ENCODE measurements at regions not wholly inside any gene's neighbourhood (a gene's known extent, or its start where the extent isn't known, plus 50 kb on each side); places are given as distances from the start of the nearest gene placed in this dataset.
A peak's percentile ranks its signal among the peaks of the same experiment; 100 is the strongest.

- Histone ChIP-seq H3K27me3 (ENCODE audit: control insufficient read depth, insufficient read depth, low read length) (peaks cover 2% of the 10 kb centered on the region), H3K4me3 (ENCODE audit: low read depth, low read length) (no peak overlapping the region), H3K36me3 (ENCODE audit: control insufficient read depth, insufficient read depth, low read length) (no peaks in the 10 kb centered on the region)
- FAIRE-seq (no peak), DNase-seq (ENCODE audit: low read depth) (no peak)
- no peak for TF ChIP-seq CTCF (IDR thresholded peaks at IDR 0.05; ENCODE audit: insufficient read depth, low read length, severe bottlenecking)
Measured at GRCh38 chr3:124177071-124177470, 185.1 kb upstream of the ROPN1 start.

GRCh38 chr3:124178531-124178930 is 186.6 kb upstream of the ROPN1 start:
- no peak overlapping the region for H3K4me3 ChIP-seq (ENCODE audit: low read depth, low read length)
- no peaks in the 10 kb centered on the region for H3K36me3 ChIP-seq (ENCODE audit: control insufficient read depth, insufficient read depth, low read length)
- H3K27me3 ChIP-seq (ENCODE audit: control insufficient read depth, insufficient read depth, low read length) = peaks cover 2% of the 10 kb centered on the region
- no peak for FAIRE-seq
- no peak for TF ChIP-seq CTCF (IDR thresholded peaks at IDR 0.05; ENCODE audit: insufficient read depth, low read length, severe bottlenecking)
- DNase-seq (ENCODE audit: low read depth) = peak; percentile 49

GRCh38 chr3:124200407-124200806 is 208.5 kb upstream of the ROPN1 start:
- Histone ChIP-seq H3K4me3 (ENCODE audit: low read depth, low read length) (no peak overlapping the region), H3K27me3 (ENCODE audit: control insufficient read depth, insufficient read depth, low read length) (no peaks in the 10 kb centered on the region), H3K36me3 (ENCODE audit: control insufficient read depth, insufficient read depth, low read length) (no peaks in the 10 kb centered on the region)
- DNase-seq (ENCODE audit: low read depth) (peak; percentile 6), FAIRE-seq (no peak)
- TF ChIP-seq CTCF (IDR thresholded peaks at IDR 0.05; ENCODE audit: insufficient read depth, low read length, severe bottlenecking) = no peak

DNA sequence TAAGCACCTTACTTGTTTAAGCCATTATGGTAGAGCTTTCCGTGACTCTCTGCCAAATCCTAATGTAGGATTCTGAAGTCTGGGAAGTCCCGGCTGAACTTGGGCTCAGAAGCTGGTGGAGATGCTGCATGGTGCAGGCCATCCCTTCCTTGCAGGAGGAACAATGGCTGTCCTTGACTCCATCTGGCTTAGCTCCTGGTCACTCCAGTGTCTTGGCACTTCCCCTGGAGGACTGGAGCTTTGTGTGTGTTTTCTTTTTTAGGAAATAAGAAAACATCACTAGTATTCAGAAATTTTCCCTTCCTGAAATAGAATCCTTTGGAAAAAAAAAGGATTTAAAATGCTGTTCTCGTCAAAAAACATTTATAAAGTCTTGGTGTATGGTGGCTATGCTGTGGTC is 209.3 kb upstream of the ROPN1 start:
- DNase-seq (ENCODE audit: low read depth) (no peak), FAIRE-seq (no peak)
- H3K4me3 ChIP-seq (ENCODE audit: low read depth, low read length) = no peak overlapping the region
- no peaks in the 10 kb centered on the region for H3K27me3 ChIP-seq (ENCODE audit: control insufficient read depth, insufficient read depth, low read length)
- no peaks in the 10 kb centered on the region for H3K36me3 ChIP-seq (ENCODE audit: control insufficient read depth, insufficient read depth, low read length)
- TF ChIP-seq CTCF (IDR thresholded peaks at IDR 0.05; ENCODE audit: insufficient read depth, low read length, severe bottlenecking) = no peak

- no peak overlapping the region for H3K4me3 ChIP-seq (ENCODE audit: low read depth, low read length)
- FAIRE-seq (no peak), DNase-seq (ENCODE audit: low read depth) (no peak)
- no peaks in the 10 kb centered on the region for H3K27me3 ChIP-seq (ENCODE audit: control insufficient read depth, insufficient read depth, low read length)
- TF ChIP-seq CTCF (IDR thresholded peaks at IDR 0.05; ENCODE audit: insufficient read depth, low read length, severe bottlenecking) = no peak
- no peaks in the 10 kb centered on the region for H3K36me3 ChIP-seq (ENCODE audit: control insufficient read depth, insufficient read depth, low read length)
Measured at GRCh38 chr3:124201786-124202185, 209.9 kb upstream of the ROPN1 start.

DNA sequence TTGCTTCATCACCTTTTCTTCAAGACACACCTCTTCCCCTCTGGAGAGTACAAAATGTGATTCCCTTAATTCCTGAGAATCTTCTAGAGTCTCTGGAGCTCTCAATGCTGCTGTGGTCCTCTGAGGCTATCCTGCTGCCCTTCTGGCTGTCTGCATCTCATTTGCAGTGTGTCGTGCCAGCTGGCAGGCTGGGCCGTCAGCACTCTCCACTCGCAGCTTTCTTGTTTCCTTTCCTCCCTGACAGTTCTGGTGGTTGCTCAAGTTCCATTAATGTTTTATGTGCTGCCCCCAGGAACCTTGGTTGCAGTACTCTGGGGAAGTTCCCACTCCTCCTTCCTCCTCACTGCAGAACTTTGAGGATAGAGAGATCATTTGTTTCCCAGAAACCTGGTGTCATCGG is 210.8 kb upstream of the ROPN1 start:
- H3K27me3 ChIP-seq (ENCODE audit: control insufficient read depth, insufficient read depth, low read length) = no peaks in the 10 kb centered on the region
- DNase-seq (ENCODE audit: low read depth) (no peak), FAIRE-seq (no peak)
- TF ChIP-seq CTCF (IDR thresholded peaks at IDR 0.05; ENCODE audit: insufficient read depth, low read length, severe bottlenecking) = no peak
- no peak overlapping the region for H3K4me3 ChIP-seq (ENCODE audit: low read depth, low read length)
- no peaks in the 10 kb centered on the region for H3K36me3 ChIP-seq (ENCODE audit: control insufficient read depth, insufficient read depth, low read length)

Measured in bronchial epithelial cell (primary cell).